Naive B cell (primary cell): ENCODE measurements at regions not wholly inside any gene's neighbourhood (a gene's known extent, or its start where the extent isn't known, plus 50 kb on each side); places are given as distances from the start of the nearest gene placed in this dataset.

Experiments used
- ATAC-seq, 2 donors: fragments of 150-1000 bp; cut with Tn5 transposase; 2 replicates each; pipeline ENCODE4 v1.10.0; 2021; ENCODE audit warnings: low read depth in 2 of 2, mild to moderate bottlenecking in 2 of 2, moderate library complexity in 2 of 2
- DNase-seq: peaks from one replicate; pipeline ENCODE4 v3.0.0; 2022
- H3K27ac Mint-ChIP-seq, 6 donors: one replicate each; pipeline ENCODE4 v1.8.0; 2020 to 2022; ENCODE audit warnings: mild to moderate bottlenecking in 6 of 6, mixed read lengths in 6 of 6, moderate library complexity in 5 of 6, inconsistent platforms in 2 of 6
- H3K27me3 Mint-ChIP-seq, 3 donors: one replicate each; pipeline ENCODE4 v1.8.0; 2021 to 2022; ENCODE audit warnings: mixed read lengths in 3 of 3, mild to moderate bottlenecking in 1 of 3
- H3K36me3 Mint-ChIP-seq, 2 donors: one replicate each; pipeline ENCODE4 v1.8.0; 2020 to 2022; ENCODE audit warnings: mixed read lengths in 2 of 2, inconsistent platforms in 1 of 2, mild to moderate bottlenecking in 1 of 2
- H3K4me1 Mint-ChIP-seq, 3 donors: one replicate each; pipeline ENCODE4 v1.8.0; 2020 to 2022; ENCODE audit warnings: mixed read lengths in 3 of 3, inconsistent platforms in 1 of 3, mild to moderate bottlenecking in 1 of 3, moderate library complexity in 1 of 3
- H3K4me3 Mint-ChIP-seq, 8 donors: one replicate each; pipeline ENCODE4 v1.8.0; 2020 to 2022; ENCODE audit warnings: mild to moderate bottlenecking in 8 of 8, mixed read lengths in 8 of 8, moderate library complexity in 8 of 8, inconsistent platforms in 2 of 8
- H3K9me3 Mint-ChIP-seq, 7 donors: one replicate each; pipeline ENCODE4 v1.8.0; 2020 to 2022; ENCODE audit warnings: mixed read lengths in 7 of 7, mild to moderate bottlenecking in 5 of 7, inconsistent platforms in 2 of 7, moderate library complexity in 1 of 7

GRCh38 chr6:48169635-48170034 lies 58.6 kb upstream of the PTCHD4 start:
- Mint-ChIP-seq H3K4me1 (no peaks in the 10 kb centered on the region), H3K4me3 (no peak overlapping the region), H3K27me3 (no peaks in the 10 kb centered on the region), H3K9me3 (peaks cover 0 to 3% (median 0%) of the 10 kb centered on the region in 7 donors), H3K36me3 (no peaks in the 10 kb centered on the region), H3K27ac (no peak overlapping the region)
- ATAC-seq (no peak), DNase-seq (no peak)
